Kidney epithelial cell (primary cell): ENCODE measurements at regions not wholly inside any gene's neighbourhood (a gene's known extent, or its start where the extent isn't known, plus 50 kb on each side); places are given as distances from the start of the nearest gene placed in this dataset.
"Not testable (repeated sequence)": the region's sequence is repeated elsewhere in the genome, so short reads cannot be mapped to it uniquely, and the experiment has no call there.

Experiments
- DNase-seq: peaks from one replicate; pipeline ENCODE4 v3.0.0-alpha.2; 2010; ENCODE audit warnings: low read depth
- H3K27me3 ChIP-seq: 2 replicates; pipeline ENCODE4 v1.6.0; 2011; ENCODE audit warnings: low read length; ENCODE audit not compliant: control insufficient read depth, insufficient read depth
- H3K36me3 ChIP-seq: 2 replicates; pipeline ENCODE4 v1.5.1; 2011; ENCODE audit warnings: low read length; ENCODE audit not compliant: control insufficient read depth, insufficient read depth
- H3K4me3 ChIP-seq: 2 replicates; pipeline ENCODE4 v1.5.1; 2011; ENCODE audit warnings: low read depth, mild to moderate bottlenecking, control low read depth, low read length
- TF ChIP-seq, protein P1 (sequence below): IDR thresholded peaks from 2 replicates; pipeline ENCODE4 v1.5.1; 2011; ENCODE audit warnings: mild to moderate bottlenecking, moderate library complexity, low read length, control low read depth, inconsistent platforms; ENCODE audit not compliant: insufficient read depth, poor library complexity, severe bottlenecking

- Histone ChIP-seq H3K4me3 (no peak overlapping the region), H3K36me3 (no peaks in the 10 kb centered on the region), H3K27me3 (peaks cover 3% of the 10 kb centered on the region)
- no peak for DNase-seq
- TF ChIP-seq, protein P1, sequence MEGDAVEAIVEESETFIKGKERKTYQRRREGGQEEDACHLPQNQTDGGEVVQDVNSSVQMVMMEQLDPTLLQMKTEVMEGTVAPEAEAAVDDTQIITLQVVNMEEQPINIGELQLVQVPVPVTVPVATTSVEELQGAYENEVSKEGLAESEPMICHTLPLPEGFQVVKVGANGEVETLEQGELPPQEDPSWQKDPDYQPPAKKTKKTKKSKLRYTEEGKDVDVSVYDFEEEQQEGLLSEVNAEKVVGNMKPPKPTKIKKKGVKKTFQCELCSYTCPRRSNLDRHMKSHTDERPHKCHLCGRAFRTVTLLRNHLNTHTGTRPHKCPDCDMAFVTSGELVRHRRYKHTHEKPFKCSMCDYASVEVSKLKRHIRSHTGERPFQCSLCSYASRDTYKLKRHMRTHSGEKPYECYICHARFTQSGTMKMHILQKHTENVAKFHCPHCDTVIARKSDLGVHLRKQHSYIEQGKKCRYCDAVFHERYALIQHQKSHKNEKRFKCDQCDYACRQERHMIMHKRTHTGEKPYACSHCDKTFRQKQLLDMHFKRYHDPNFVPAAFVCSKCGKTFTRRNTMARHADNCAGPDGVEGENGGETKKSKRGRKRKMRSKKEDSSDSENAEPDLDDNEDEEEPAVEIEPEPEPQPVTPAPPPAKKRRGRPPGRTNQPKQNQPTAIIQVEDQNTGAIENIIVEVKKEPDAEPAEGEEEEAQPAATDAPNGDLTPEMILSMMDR: no peak
Measured at GRCh38 chr16:9160551-9160911, 69.1 kb downstream of the HAPSTR1 start.

- TF ChIP-seq, protein P1: no peak
- H3K4me3 ChIP-seq: no peak overlapping the region
- H3K36me3 ChIP-seq: no peaks in the 10 kb centered on the region
- DNase-seq: no peak
- H3K27me3 ChIP-seq: no peaks in the 10 kb centered on the region
Measured at GRCh38 chr16:9165681-9166080, 74.2 kb downstream of the HAPSTR1 start.

GRCh38 chr16:9166326-9166993, 75.0 kb downstream of the HAPSTR1 start:
- DNase-seq, H3K36me3 ChIP-seq, H3K4me3 ChIP-seq, H3K27me3 ChIP-seq: not testable (repeated sequence)

DNA sequence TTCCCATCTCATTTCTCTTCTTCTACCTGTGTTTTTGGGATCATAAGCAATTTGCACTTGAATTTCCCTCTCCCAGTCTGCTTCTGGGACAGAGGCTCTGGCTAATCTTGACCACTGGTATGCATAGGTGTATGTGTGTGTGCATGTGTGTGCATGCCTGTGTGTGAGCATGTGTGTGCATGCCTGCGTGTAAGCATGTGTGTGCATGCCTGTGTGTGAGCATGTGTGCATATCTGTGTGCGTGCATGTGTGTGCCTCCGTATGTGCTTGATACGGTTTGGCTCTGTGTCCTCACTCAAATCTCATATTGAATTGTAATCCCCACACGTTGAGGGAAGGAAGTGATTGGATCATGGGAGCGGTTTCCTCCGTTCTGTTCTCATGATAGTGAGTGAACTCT, 77.7 kb downstream of the HAPSTR1 start:
- TF ChIP-seq, protein P1: no peak
- no peak for DNase-seq
- no peaks in the 10 kb centered on the region for H3K36me3 ChIP-seq
- H3K4me3 ChIP-seq: no peak overlapping the region
- no peaks in the 10 kb centered on the region for H3K27me3 ChIP-seq

GRCh38 chr16:9170470-9170869, 79.0 kb downstream of the HAPSTR1 start:
- DNase-seq: no peak
- Histone ChIP-seq H3K27me3 (no peaks in the 10 kb centered on the region), H3K4me3 (no peak overlapping the region), H3K36me3 (no peaks in the 10 kb centered on the region)
- TF ChIP-seq, protein P1: no peak

DNA sequence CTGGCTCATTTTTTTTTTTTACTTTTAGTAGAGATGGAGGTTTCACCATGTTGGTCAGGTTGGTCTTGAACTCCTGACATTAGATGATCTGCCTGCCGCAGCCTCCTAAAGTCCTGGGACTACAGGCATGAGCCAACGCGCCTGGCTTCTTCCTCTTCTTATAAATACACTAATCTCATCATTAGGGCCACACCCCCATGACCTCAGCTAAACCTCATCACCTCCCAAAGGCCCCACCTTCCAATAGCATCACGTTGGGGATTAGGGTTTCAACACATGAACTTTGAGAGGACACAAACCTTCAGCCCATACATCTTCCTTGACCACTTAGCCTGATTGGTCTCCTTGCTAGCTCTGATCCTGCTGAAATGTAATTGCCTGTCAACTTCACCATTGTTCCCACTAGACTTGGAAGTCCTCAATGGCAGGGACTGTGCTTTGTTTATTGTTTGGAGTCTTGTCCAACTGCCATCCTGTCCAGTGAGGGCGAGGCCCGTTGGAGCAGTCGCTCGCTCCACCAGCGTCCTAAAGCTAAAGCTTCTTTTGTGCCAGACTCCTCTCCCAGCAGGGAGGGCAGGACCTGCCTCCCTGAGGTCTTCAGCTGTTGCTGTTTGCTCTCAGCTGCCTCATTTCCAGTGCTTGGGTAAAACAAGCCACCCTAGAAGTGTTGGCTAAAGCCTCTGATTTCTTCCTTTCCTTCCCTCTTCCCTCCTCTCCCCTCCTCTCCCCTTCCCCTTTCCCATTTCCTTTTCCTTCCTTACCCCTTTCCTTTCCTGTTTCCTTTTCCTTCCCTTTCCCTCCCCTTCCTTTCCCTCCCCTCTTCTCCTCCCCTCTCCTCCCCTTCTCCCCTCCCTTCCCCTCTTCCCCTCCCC, 85.3 kb downstream of the HAPSTR1 start:
- no peak for DNase-seq
- TF ChIP-seq, protein P1: no peak
- Histone ChIP-seq H3K36me3 (no peaks in the 10 kb centered on the region), H3K27me3 (no peaks in the 10 kb centered on the region), H3K4me3 (no peak overlapping the region)
